Gastroesophageal sphincter (tissue), 4 donors: ENCODE measurements at regions not wholly inside any gene's neighbourhood (a gene's known extent, or its start where the extent isn't known, plus 50 kb on each side); places are given as distances from the start of the nearest gene placed in this dataset.

ENCODE experiments used
- ATAC-seq: fragments of 150-250 bp; one replicate; pipeline ENCODE4 v1.9.1; 2016; ENCODE audit warnings: mild to moderate bottlenecking, moderate library complexity
- H3K27ac ChIP-seq, 4 donors: fragments of 200-600 bp; sonication (generic) in 3 of 4; 1 replicate in 3 of 4; 2 replicates in 1 of 4; pipeline ENCODE4 v1.5.1; 2016 to 2019
- H3K27me3 ChIP-seq: fragments of 200-600 bp; sonication (generic); one replicate; pipeline ENCODE4 v1.5.1; 2019
- H3K36me3 ChIP-seq, 2 donors: fragments of 200-600 bp; sonication (generic); one replicate each; pipeline ENCODE4 v1.5.1; 2019; ENCODE audit warnings: control low read depth in 1 of 2
- H3K4me1 ChIP-seq, 3 donors: fragments of 200-600 bp; sonication (generic); 1 replicate in 2 of 3; 2 replicates in 1 of 3; pipeline ENCODE4 v1.5.1; 2016 to 2019; ENCODE audit warnings: control low read depth in 2 of 3
- H3K4me3 ChIP-seq, 2 donors: fragments of 200-600 bp; sonication (generic); one replicate each; pipeline ENCODE4 v1.5.1; 2019; ENCODE audit warnings: mild to moderate bottlenecking in 1 of 2, moderate library complexity in 1 of 2
- H3K9me3 ChIP-seq, 3 donors: fragments of 200-600 bp; sonication (generic); one replicate each; pipeline ENCODE4 v1.5.1; 2017 to 2019; ENCODE audit warnings: control low read depth in 2 of 3
- CTCF ChIP-seq, 4 experiments: fragments of 200-600 bp in 2 of 4; fragments of 450-650 bp in 2 of 4; sonication (generic) in 1 of 4; IDR thresholded peaks; one replicate each; pipeline ENCODE4 v1.5.1; 2017 to 2019; ENCODE audit warnings: antibody characterized with exemption in 4 of 4, mild to moderate bottlenecking in 2 of 4, moderate library complexity in 2 of 4
- EP300 ChIP-seq: sonication (generic); formaldehyde crosslinking; IDR thresholded peaks from one replicate; pipeline ENCODE4 v1.6.1; 2017; ENCODE audit warnings: antibody characterized with exemption, mild to moderate bottlenecking
- POLR2A ChIP-seq, 2 donors: fragments of 450-650 bp; IDR thresholded peaks; one replicate each; pipeline ENCODE4 v1.6.1; 2017; ENCODE audit warnings: antibody characterized with exemption in 2 of 2, mild to moderate bottlenecking in 2 of 2, moderate library complexity in 1 of 2
- POLR2AphosphoS5 ChIP-seq: sonication (generic); formaldehyde crosslinking; IDR thresholded peaks from one replicate; pipeline ENCODE4 v1.6.1; 2017; ENCODE audit warnings: antibody characterized with exemption
- WGBS, 2 donors: methylation state at CpG; one replicate each; pipeline ENCODE4 v1.1.5; 2018; ENCODE audit warnings: low coverage in 1 of 2; 5-methylcytosine and 5-hydroxymethylcytosine counted together

GRCh38 chr20:43837856-43838702 lies 76.6 kb upstream of the TOX2 start:
- Histone ChIP-seq H3K9me3 (no peaks in the 10 kb centered on the region), H3K27me3 (no peaks in the 10 kb centered on the region), H3K4me1 (no peaks in the 10 kb centered on the region), H3K4me3 (no peak overlapping the region), H3K27ac (no peak overlapping the region), H3K36me3 (no peaks in the 10 kb centered on the region)
- WGBS, 2 donors: 72 to 94% methylated on average over 2 to 6 of the region's 14 CpGs
- ATAC-seq: no peak
- no peak for TF ChIP-seq CTCF (IDR thresholded peaks at IDR 0.05)
- no peak for TF ChIP-seq POLR2A (IDR thresholded peaks at IDR 0.05)
- no peak for TF ChIP-seq EP300
- no peak for TF ChIP-seq POLR2AphosphoS5

DNA sequence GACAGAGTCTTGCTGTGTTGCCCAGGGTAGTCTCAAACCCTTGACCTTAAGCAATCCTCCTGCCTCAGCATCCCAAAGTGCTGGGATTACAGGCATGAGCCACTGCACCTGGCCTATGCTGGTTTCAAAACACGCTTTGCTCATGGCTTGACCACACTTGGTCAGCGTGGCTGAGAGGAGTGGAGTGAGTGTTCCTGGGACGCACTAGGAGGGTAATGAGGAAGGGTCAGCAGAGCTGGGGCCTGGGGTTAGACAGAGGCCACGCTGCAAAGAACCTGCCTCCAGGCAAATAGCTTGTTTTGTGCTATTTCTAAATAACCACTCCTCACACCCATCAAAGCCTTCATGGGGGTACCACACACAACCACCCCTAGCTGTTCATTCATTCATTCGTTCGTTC lies 77.9 kb upstream of the TOX2 start:
- Histone ChIP-seq H3K27ac (no peak overlapping the region), H3K27me3 (no peaks in the 10 kb centered on the region), H3K36me3 (no peaks in the 10 kb centered on the region), H3K4me1 (no peaks in the 10 kb centered on the region), H3K9me3 (no peaks in the 10 kb centered on the region), H3K4me3 (no peak overlapping the region)
- WGBS, 2 donors: 68 to 81% methylated on average over 2 to 5 of the region's 6 CpGs
- ATAC-seq: no peak
- TF ChIP-seq CTCF (IDR thresholded peaks at IDR 0.05) (no peak), EP300 (no peak), POLR2A (IDR thresholded peaks at IDR 0.05) (no peak), POLR2AphosphoS5 (no peak)

DNA sequence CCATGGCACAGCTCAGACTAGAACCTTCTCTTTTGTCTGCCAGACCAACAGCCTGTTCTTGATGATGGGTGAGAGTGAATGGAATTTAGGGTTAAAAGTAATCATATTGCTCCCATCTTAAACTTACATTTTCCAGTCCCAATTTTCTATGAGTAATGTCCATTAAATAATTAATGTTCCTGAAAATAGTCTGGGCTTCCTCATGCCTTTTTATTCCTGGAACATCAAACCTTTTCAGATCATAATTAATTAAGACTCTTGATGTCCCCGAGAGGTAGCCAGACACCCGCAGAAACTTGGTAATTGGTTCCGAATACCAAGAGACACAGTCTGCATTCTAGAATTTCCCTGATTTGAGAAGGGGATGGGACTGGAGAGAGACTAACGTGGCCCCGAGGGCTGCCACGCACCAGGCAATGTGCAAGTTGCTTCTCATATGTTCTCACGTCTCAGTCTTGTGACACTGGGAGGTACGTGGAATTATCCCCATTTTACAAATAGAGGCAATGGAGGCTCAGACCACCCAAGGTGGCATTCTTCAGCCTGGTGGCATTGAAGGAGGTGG lies 78.6 kb upstream of the TOX2 start:
- ATAC-seq: no peak
- H3K36me3 ChIP-seq: no peaks in the 10 kb centered on the region
- no peak overlapping the region for H3K4me3 ChIP-seq
- no peaks in the 10 kb centered on the region for H3K27me3 ChIP-seq
- TF ChIP-seq CTCF (IDR thresholded peaks at IDR 0.05) (no peak), POLR2AphosphoS5 (no peak), POLR2A (IDR thresholded peaks at IDR 0.05) (no peak), EP300 (no peak)
- H3K27ac ChIP-seq: no peak overlapping the region
- H3K4me1 ChIP-seq: no peaks in the 10 kb centered on the region
- WGBS, 2 donors: 53 to 87% methylated on average over 6 to 8 of the region's 8 CpGs
- peaks cover 0 to 3% (median 0%) of the 10 kb centered on the region in 3 donors for H3K9me3 ChIP-seq

- 86 to 100% methylated on average over 1 to 3 of the region's 6 CpGs for WGBS, 2 donors
- TF ChIP-seq POLR2AphosphoS5: no peak
Measured at GRCh38 chr20:43833511-43834395, 80.9 kb upstream of the TOX2 start.

GRCh38 chr20:43832961-43833360 lies 81.7 kb upstream of the TOX2 start:
- Histone ChIP-seq H3K9me3 (peaks cover 0 to 11% (median 0%) of the 10 kb centered on the region in 3 donors), H3K27ac (no peak overlapping the region), H3K36me3 (no peaks in the 10 kb centered on the region), H3K27me3 (no peaks in the 10 kb centered on the region), H3K4me3 (no peak overlapping the region), H3K4me1 (no peaks in the 10 kb centered on the region)
- 77% methylated on average over 3 of the region's 4 CpGs; no CpG with 5 or more reads in 1 of the 2 donors for WGBS, 2 donors
- ATAC-seq: no peak
- TF ChIP-seq EP300 (no peak), POLR2A (IDR thresholded peaks at IDR 0.05) (no peak), POLR2AphosphoS5 (no peak), CTCF (IDR thresholded peaks at IDR 0.05) (no peak)

More at GRCh38 chr20:43833511-43834395, 80.9 kb upstream of the TOX2 start:
- H3K4me1 ChIP-seq: no peaks in the 10 kb centered on the region
- no peak for ATAC-seq
- H3K4me3 ChIP-seq: no peak overlapping the region
- H3K36me3 ChIP-seq: no peaks in the 10 kb centered on the region
- H3K27me3 ChIP-seq: no peaks in the 10 kb centered on the region
- no peak overlapping the region for H3K27ac ChIP-seq
- H3K9me3 ChIP-seq: peaks cover 0 to 11% (median 0%) of the 10 kb centered on the region in 3 donors
